Right atrium auricular region (tissue), 2 donors: ENCODE measurements at regions not wholly inside any gene's neighbourhood (a gene's known extent, or its start where the extent isn't known, plus 50 kb on each side); places are given as distances from the start of the nearest gene placed in this dataset.

Experiments used
- DNase-seq: peaks from one replicate; pipeline ENCODE4 v3.0.0-alpha.2; 2019; ENCODE audit warnings: low spot score
- H3K27ac ChIP-seq, 2 donors: fragments of 200-600 bp; sonication (generic); 1 replicate in 1 of 2; 2 replicates in 1 of 2; pipeline ENCODE4 v1.5.1; 2016 to 2019
- H3K27me3 ChIP-seq, 2 donors: fragments of 200-600 bp; sonication (generic); one replicate each; pipeline versions ENCODE4 v1.5.1 to v1.6.0; 2017 to 2019
- H3K36me3 ChIP-seq: fragments of 200-600 bp; sonication (generic); one replicate; pipeline ENCODE4 v1.5.1; 2016
- H3K4me1 ChIP-seq, 2 donors: fragments of 200-600 bp; sonication (generic); one replicate each; pipeline versions ENCODE4 v1.5.1 to v1.6.0; 2017 to 2019
- H3K4me3 ChIP-seq, 2 donors: fragments of 200-600 bp; sonication (generic); 1 replicate in 1 of 2; 2 replicates in 1 of 2; pipeline ENCODE4 v1.5.1; 2017 to 2019; ENCODE audit warnings: mild to moderate bottlenecking in 1 of 2, moderate library complexity in 1 of 2
- H3K9me3 ChIP-seq, 2 donors: fragments of 200-600 bp; sonication (generic); one replicate each; pipeline ENCODE4 v1.5.1; 2019
- TF ChIP-seq, protein P1 (sequence below), 2 donors: fragments of 200-600 bp; sonication (generic); IDR thresholded peaks; one replicate each; pipeline ENCODE4 v1.5.1; 2019; ENCODE audit warnings: antibody characterized with exemption in 2 of 2

DNA sequence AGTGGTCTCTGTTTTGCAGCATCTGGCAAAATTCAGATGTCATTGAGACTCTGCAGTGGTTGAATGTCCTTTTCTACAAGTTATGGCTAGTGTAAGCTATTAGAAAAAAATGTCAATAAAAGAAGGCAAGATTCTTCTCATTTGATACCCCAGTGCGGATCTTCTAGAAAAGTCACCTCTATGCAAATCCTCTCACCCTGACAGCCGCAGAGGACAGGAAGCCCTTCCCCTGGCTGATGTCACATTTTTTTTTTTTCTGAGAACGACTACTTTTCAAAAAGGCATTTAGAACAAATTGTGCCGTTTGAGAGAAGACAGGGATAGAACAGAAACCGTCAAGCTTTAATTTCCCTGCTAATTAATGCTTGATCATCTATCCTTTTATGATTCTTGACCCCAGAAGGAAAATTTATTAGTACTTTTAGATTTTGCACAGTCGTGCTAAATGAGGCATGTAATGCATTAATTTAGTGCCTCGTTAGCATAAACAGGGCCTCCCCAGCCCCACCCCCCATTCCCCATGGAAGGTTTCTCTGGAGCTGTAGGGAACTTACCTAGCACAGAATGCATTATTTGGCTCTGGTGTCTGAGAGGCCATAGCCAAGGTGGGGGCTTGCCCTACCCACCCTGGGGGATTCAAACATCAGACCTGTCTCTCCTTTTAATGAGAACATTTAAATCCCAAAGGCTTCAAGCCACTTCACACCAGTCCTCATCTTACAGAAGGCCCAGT is 183.8 kb downstream of the OPA1 start:
- H3K4me3 ChIP-seq, result no peak overlapping the region
- peaks cover 0 to 9% of the 10 kb centered on the region in 2 donors for H3K4me1 ChIP-seq
- TF ChIP-seq, protein P1, sequence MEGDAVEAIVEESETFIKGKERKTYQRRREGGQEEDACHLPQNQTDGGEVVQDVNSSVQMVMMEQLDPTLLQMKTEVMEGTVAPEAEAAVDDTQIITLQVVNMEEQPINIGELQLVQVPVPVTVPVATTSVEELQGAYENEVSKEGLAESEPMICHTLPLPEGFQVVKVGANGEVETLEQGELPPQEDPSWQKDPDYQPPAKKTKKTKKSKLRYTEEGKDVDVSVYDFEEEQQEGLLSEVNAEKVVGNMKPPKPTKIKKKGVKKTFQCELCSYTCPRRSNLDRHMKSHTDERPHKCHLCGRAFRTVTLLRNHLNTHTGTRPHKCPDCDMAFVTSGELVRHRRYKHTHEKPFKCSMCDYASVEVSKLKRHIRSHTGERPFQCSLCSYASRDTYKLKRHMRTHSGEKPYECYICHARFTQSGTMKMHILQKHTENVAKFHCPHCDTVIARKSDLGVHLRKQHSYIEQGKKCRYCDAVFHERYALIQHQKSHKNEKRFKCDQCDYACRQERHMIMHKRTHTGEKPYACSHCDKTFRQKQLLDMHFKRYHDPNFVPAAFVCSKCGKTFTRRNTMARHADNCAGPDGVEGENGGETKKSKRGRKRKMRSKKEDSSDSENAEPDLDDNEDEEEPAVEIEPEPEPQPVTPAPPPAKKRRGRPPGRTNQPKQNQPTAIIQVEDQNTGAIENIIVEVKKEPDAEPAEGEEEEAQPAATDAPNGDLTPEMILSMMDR (IDR thresholded peaks at IDR 0.05), result no peak
- no peak overlapping the region for H3K27ac ChIP-seq
- no peaks in the 10 kb centered on the region for H3K27me3 ChIP-seq
- no peaks in the 10 kb centered on the region for H3K9me3 ChIP-seq
- H3K36me3 ChIP-seq, result no peaks in the 10 kb centered on the region
- DNase-seq, result no peak

DNA sequence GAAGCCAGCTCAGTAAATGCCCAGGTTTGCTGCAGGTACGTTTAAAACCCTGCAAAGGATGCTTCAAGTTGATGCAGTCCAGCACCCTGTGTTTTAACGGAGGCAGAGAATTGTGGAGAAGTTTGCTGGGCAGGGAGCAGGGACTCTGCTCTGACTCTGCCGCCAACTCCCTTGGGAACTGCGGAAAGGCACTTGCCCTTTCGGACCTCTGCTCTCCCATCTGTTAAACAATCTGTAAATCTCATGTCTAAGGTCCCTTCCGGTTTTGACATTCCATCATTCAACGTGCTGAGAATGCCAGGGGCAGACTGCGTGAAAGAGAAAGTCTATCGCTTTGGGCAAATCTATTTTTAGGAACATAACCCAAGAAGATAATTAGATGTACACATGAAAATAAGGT is 184.5 kb downstream of the OPA1 start:
- H3K27me3 ChIP-seq, result no peaks in the 10 kb centered on the region
- no peak for DNase-seq
- H3K4me3 ChIP-seq, result no peak overlapping the region
- H3K9me3 ChIP-seq, result no peaks in the 10 kb centered on the region
- no peak overlapping the region for H3K27ac ChIP-seq
- peaks cover 0 to 9% of the 10 kb centered on the region in 2 donors for H3K4me1 ChIP-seq
- H3K36me3 ChIP-seq, result no peaks in the 10 kb centered on the region
- TF ChIP-seq, protein P1 (IDR thresholded peaks at IDR 0.05), result no peak

DNA sequence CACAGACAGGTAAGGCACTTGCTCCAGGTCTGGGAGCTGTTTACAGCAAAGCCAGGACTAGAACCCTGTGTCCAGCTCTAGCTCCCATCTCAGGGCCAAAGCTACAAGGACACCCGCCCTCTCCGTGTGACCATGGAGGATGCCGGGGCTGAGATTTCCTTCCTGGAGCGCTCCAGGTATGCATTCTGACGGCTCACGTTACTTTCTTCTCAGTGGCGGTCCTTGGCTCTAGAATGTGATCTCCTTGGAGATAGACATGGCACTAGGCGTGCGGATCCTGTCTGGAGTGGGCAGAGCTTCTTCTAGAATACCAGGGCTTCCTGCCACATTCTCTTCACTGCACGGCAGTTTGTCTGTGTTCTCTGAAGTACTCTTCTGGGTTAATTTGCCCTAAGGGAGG is 185.7 kb downstream of the OPA1 start:
- TF ChIP-seq, protein P1 (IDR thresholded peaks at IDR 0.05), result no peak
- no peak overlapping the region for H3K4me3 ChIP-seq
- DNase-seq, result no peak
- H3K27me3 ChIP-seq, result no peaks in the 10 kb centered on the region
- no peaks in the 10 kb centered on the region for H3K9me3 ChIP-seq
- H3K4me1 ChIP-seq, result peaks cover 0 to 9% of the 10 kb centered on the region in 2 donors
- no peak overlapping the region for H3K27ac ChIP-seq
- H3K36me3 ChIP-seq, result no peaks in the 10 kb centered on the region

DNA sequence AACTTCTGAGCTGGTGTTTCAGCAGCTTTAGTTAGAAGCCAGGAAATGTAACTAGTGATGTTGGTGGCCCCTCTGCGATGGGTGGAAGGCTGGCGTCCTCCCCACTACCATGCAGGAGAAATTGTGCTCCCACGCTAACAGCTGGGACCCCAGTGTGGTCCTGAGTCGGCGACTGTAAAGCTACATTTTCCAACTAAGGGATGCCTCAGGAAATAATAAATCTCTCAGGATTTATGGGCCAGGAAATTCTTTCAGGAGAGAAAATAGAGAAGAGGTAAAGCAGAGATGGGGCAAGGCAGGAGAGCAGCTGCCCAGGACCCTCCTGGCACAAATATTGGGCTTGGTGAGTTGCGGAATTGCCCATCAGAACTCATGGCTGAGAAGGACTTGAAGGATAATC is 186.9 kb downstream of the OPA1 start:
- TF ChIP-seq, protein P1 (IDR thresholded peaks at IDR 0.05), result no peak
- H3K27me3 ChIP-seq, result no peaks in the 10 kb centered on the region

DNA sequence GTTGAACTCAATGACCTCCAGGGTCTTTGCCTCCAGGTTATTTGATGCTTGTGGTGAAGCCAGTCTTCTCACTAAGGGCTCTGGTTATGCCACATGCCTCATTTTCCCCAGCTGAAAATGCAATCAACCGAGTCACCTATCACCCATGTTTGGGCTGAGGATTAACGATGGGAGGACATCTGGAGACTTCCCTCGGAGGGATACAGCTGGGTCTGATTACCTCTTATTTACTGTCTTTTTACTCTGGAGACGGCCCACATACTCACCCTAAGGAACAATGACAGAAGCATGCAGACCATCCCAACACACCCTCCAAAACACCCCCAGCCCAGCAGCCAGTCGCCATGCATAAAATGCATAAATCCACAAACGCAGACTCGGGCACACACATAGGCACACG is 187.4 kb downstream of the OPA1 start:
- H3K9me3 ChIP-seq, result no peaks in the 10 kb centered on the region
- peaks cover 0 to 9% of the 10 kb centered on the region in 2 donors for H3K4me1 ChIP-seq
- no peak for DNase-seq
- H3K36me3 ChIP-seq, result no peaks in the 10 kb centered on the region
- TF ChIP-seq, protein P1 (IDR thresholded peaks at IDR 0.05), result no peak
- H3K27ac ChIP-seq, result no peak overlapping the region
- H3K27me3 ChIP-seq, result no peaks in the 10 kb centered on the region
- H3K4me3 ChIP-seq, result no peak overlapping the region

More for the DNA sequence above, 186.9 kb downstream of the OPA1 start:
- DNase-seq, result no peak
- H3K4me1 ChIP-seq, result peaks cover 0 to 9% of the 10 kb centered on the region in 2 donors
- H3K27ac ChIP-seq, result no peak overlapping the region
- H3K9me3 ChIP-seq, result no peaks in the 10 kb centered on the region
- no peak overlapping the region for H3K4me3 ChIP-seq
- H3K36me3 ChIP-seq, result no peaks in the 10 kb centered on the region
